ENCODE measurements at regions not wholly inside any gene's neighbourhood (a gene's known extent, or its start where the extent isn't known, plus 50 kb on each side); places are given as distances from the start of the nearest gene placed in this dataset.

- intact Hi-C loops (cut with micrococcal nuclease; ENCODE audit: unreplicated experiment): no loop called here
- Histone ChIP-seq H2AFZ (no peak overlapping the region), H4K20me1 (ENCODE audit: insufficient read depth) (no peaks in the 10 kb centered on the region), H3K27me3 (ENCODE audit: insufficient read depth, low read depth) (no peaks in the 10 kb centered on the region), H3K79me2 (ENCODE audit: low read depth) (no peaks in the 10 kb centered on the region), H3K4me2 (no peak overlapping the region), H3K4me1 (replicated peaks; ENCODE audit: insufficient read depth) (0 out of 2 replicates have a peak, but pooled peaks cover 6% of the 10 kb centered on the region), H3K36me3 (ENCODE audit: low read depth) (no peaks in the 10 kb centered on the region), H3K27ac (no peak overlapping the region), H3K4me3 (no peak overlapping the region), H3F3A (ENCODE audit: insufficient read depth, low read depth) (no peaks in the 10 kb centered on the region; the same call in 1 of the 2 replicates), H3K9me2 (ENCODE audit: insufficient read depth) (no peaks in the 10 kb centered on the region), H3K9me3 (ENCODE audit: insufficient read depth, low read depth) (no peaks in the 10 kb centered on the region)
- no peak for DNase-seq
- POLR2A ChIA-PET (ENCODE audit: unreplicated experiment): no interaction called here
- TF ChIP-seq EZH2 (IDR thresholded peaks at IDR 0.05; ENCODE audit: low read depth): no peak
- TF ChIP-seq CTCF (conservative IDR thresholded peaks at IDR 0.05): no peak
- no TSS peak for BruUV-seq (replicated peaks)
- CTCF ChIA-PET: no interaction called here
Observed at GRCh38 chr1:55304229-55304740, 89.1 kb upstream of the USP24 start.

- Histone ChIP-seq H3K36me3 (ENCODE audit: low read depth) (no peaks in the 10 kb centered on the region), H3K27ac (no peak overlapping the region), H3K4me3 (no peak overlapping the region), H3F3A (ENCODE audit: insufficient read depth, low read depth) (no peaks in the 10 kb centered on the region; the same call in 1 of the 2 replicates), H2AFZ (no peak overlapping the region), H4K20me1 (ENCODE audit: insufficient read depth) (no peaks in the 10 kb centered on the region), H3K4me1 (replicated peaks; ENCODE audit: insufficient read depth) (0 out of 2 replicates have a peak, but pooled peaks cover 6% of the 10 kb centered on the region), H3K9me2 (ENCODE audit: insufficient read depth) (no peaks in the 10 kb centered on the region), H3K79me2 (ENCODE audit: low read depth) (no peaks in the 10 kb centered on the region), H3K27me3 (ENCODE audit: insufficient read depth, low read depth) (no peaks in the 10 kb centered on the region), H3K9me3 (ENCODE audit: insufficient read depth, low read depth) (no peaks in the 10 kb centered on the region), H3K4me2 (no peak overlapping the region)
- no peak for DNase-seq
- ChIA-PET CTCF (no interaction called here), POLR2A (ENCODE audit: unreplicated experiment) (no interaction called here)
- TF ChIP-seq EZH2 (IDR thresholded peaks at IDR 0.05; ENCODE audit: low read depth) (no peak), CTCF (conservative IDR thresholded peaks at IDR 0.05) (no peak)
- BruUV-seq (replicated peaks): no TSS peak
- intact Hi-C loops (cut with micrococcal nuclease; ENCODE audit: unreplicated experiment): no loop called here
Observed at GRCh38 chr1:55302972-55303371, 87.8 kb upstream of the USP24 start.

- ChIA-PET POLR2A (ENCODE audit: unreplicated experiment) (no interaction called here), CTCF (no interaction called here)
- Histone ChIP-seq H3K27me3 (ENCODE audit: insufficient read depth, low read depth) (no peaks in the 10 kb centered on the region), H3K9me2 (ENCODE audit: insufficient read depth) (no peaks in the 10 kb centered on the region), H3K4me2 (no peak overlapping the region), H3K27ac (no peak overlapping the region), H4K20me1 (ENCODE audit: insufficient read depth) (no peaks in the 10 kb centered on the region), H3K79me2 (ENCODE audit: low read depth) (no peaks in the 10 kb centered on the region), H3F3A (ENCODE audit: insufficient read depth, low read depth) (no peaks in the 10 kb centered on the region; the same call in 1 of the 2 replicates), H3K4me1 (replicated peaks; ENCODE audit: insufficient read depth) (0 out of 2 replicates have a peak, but pooled peaks cover 6% of the 10 kb centered on the region), H3K36me3 (ENCODE audit: low read depth) (no peaks in the 10 kb centered on the region), H2AFZ (no peak overlapping the region), H3K9me3 (ENCODE audit: insufficient read depth, low read depth) (no peaks in the 10 kb centered on the region), H3K4me3 (no peak overlapping the region)
- BruUV-seq (replicated peaks): no TSS peak
- intact Hi-C loops (cut with micrococcal nuclease; ENCODE audit: unreplicated experiment): no loop called here
- TF ChIP-seq CTCF (conservative IDR thresholded peaks at IDR 0.05) (no peak), EZH2 (IDR thresholded peaks at IDR 0.05; ENCODE audit: low read depth) (no peak)
- no peak for DNase-seq
Observed at GRCh38 chr1:55301912-55302311, 86.7 kb upstream of the USP24 start.
